ENCODE measurements at regions not wholly inside any gene's neighbourhood (a gene's known extent, or its start where the extent isn't known, plus 50 kb on each side); places are given as distances from the start of the nearest gene placed in this dataset.

DNA sequence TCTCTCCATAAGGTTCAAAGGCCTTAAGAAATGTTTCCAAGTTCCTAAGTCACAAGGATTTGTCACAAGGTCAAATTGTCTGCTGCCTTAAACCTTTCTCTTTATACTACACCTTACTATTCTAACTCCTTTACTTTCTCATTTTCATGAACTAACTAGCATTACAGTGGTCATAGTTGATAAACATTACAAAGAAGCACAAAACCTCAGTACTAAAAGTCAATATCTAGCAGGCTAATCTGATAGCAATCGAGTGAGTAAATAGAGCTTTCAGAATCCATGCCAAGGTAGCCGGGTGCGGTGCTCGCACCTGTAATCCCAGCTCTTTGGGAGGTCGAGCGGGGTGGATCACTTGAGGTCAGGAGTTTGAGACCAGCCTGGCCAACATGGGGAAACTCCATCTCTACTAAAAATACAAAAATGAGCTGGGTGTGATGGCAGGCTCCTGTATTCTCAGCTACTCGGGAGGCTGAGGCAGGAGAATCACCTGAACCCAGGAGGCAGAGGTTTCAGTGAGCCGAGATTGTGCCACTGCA is 510.0 kb downstream of the GBA3 start:
- Histone ChIP-seq H3K56ac (ENCODE audit: extremely low read depth, insufficient read depth, low read length) (no peak overlapping the region), H2BK120ac (ENCODE audit: low read depth, low read length) (no peak overlapping the region), H4K5ac (ENCODE audit: low read depth, low read length) (no peak overlapping the region), H3K4ac (ENCODE audit: low read depth, low read length) (no peak overlapping the region), H3K4me1 (ENCODE audit: control insufficient read depth, insufficient read depth, low read length) (no peaks in the 10 kb centered on the region), H3K9me3 (ENCODE audit: control insufficient read depth, insufficient read depth, low read length) (no peaks in the 10 kb centered on the region; the same call in 1 of the 2 replicates), H3K14ac (replicated peaks; ENCODE audit: low read depth, low read length) (no peak overlapping the region), H2AK5ac (ENCODE audit: low read depth, low read length) (no peak overlapping the region), H3K9me1 (ENCODE audit: insufficient read depth, low read length) (no peaks in the 10 kb centered on the region), H2AK9ac (replicated peaks; ENCODE audit: low read depth, low read length, poor library complexity) (no peak overlapping the region), H4K20me1 (ENCODE audit: insufficient read depth, low read length) (no peaks in the 10 kb centered on the region), H4K8ac (ENCODE audit: low read depth in 2 of 2, low read length in 2 of 2) (no peak overlapping the region), H2BK15ac (ENCODE audit: low read depth, low read length) (no peak overlapping the region), H3K27ac (ENCODE audit: insufficient read depth, low read length) (no peak overlapping the region), H3K36me3 (ENCODE audit: control insufficient read depth, insufficient read depth, low read length) (no peaks in the 10 kb centered on the region), H4K91ac (ENCODE audit: insufficient read depth, low read depth, low read length) (no peak overlapping the region), H2BK20ac (ENCODE audit: low read depth, low read length) (no peak overlapping the region), H3K18ac (ENCODE audit: low read depth, low read length) (no peak overlapping the region), H3K9ac (ENCODE audit: low read depth, low read length) (no peak overlapping the region), H3K23ac (ENCODE audit: low read depth, low read length) (no peak overlapping the region), H3K4me2 (ENCODE audit: low read depth, low read length) (no peak overlapping the region), H3K27me3 (ENCODE audit: control insufficient read depth, insufficient read depth, low read length) (no peaks in the 10 kb centered on the region), H2AFZ (replicated peaks; ENCODE audit: low read length, poor library complexity) (no peak overlapping the region), H3K4me3 (ENCODE audit: insufficient read depth, low read depth, low read length) (no peak overlapping the region), H3K79me1 (ENCODE audit: low read depth in 1 of 2, low read length in 2 of 2) (no peaks in the 10 kb centered on the region), H2BK5ac (ENCODE audit: low read depth, low read length, poor library complexity, severe bottlenecking) (no peak overlapping the region)
- TF ChIP-seq MAFK (IDR thresholded peaks at IDR 0.05; ENCODE audit: low read depth, low read length) = no peak
- TF ChIP-seq, protein P1, sequence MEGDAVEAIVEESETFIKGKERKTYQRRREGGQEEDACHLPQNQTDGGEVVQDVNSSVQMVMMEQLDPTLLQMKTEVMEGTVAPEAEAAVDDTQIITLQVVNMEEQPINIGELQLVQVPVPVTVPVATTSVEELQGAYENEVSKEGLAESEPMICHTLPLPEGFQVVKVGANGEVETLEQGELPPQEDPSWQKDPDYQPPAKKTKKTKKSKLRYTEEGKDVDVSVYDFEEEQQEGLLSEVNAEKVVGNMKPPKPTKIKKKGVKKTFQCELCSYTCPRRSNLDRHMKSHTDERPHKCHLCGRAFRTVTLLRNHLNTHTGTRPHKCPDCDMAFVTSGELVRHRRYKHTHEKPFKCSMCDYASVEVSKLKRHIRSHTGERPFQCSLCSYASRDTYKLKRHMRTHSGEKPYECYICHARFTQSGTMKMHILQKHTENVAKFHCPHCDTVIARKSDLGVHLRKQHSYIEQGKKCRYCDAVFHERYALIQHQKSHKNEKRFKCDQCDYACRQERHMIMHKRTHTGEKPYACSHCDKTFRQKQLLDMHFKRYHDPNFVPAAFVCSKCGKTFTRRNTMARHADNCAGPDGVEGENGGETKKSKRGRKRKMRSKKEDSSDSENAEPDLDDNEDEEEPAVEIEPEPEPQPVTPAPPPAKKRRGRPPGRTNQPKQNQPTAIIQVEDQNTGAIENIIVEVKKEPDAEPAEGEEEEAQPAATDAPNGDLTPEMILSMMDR (conservative IDR thresholded peaks at IDR 0.05; ENCODE audit: low read depth, low read length) = no peak
- no peak for TF ChIP-seq RAD21 (IDR thresholded peaks at IDR 0.05; ENCODE audit: low read length)
- no peak for TF ChIP-seq SMC3 (IDR thresholded peaks at IDR 0.05; ENCODE audit: low read depth, low read length)
- TF ChIP-seq CEBPB (IDR thresholded peaks at IDR 0.05; ENCODE audit: low read depth, low read length) = no peak
- TF ChIP-seq MAZ (IDR thresholded peaks at IDR 0.05; ENCODE audit: borderline replicate concordance, low read depth, low read length) = no peak
- TF ChIP-seq MXI1 (IDR thresholded peaks at IDR 0.05; ENCODE audit: borderline replicate concordance, low read depth, low read length) = no peak
- no peak for TF ChIP-seq RCOR1 (IDR thresholded peaks at IDR 0.05; ENCODE audit: insufficient replicate concordance, low read length)
- no peak for TF ChIP-seq NFE2L2 (IDR thresholded peaks at IDR 0.05; ENCODE audit: low read depth, low read length)
- TF ChIP-seq, protein P2, sequence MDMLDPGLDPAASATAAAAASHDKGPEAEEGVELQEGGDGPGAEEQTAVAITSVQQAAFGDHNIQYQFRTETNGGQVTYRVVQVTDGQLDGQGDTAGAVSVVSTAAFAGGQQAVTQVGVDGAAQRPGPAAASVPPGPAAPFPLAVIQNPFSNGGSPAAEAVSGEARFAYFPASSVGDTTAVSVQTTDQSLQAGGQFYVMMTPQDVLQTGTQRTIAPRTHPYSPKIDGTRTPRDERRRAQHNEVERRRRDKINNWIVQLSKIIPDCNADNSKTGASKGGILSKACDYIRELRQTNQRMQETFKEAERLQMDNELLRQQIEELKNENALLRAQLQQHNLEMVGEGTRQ (IDR thresholded peaks at IDR 0.05; ENCODE audit: low read depth, low read length) = no peak
- TF ChIP-seq, protein P3, sequence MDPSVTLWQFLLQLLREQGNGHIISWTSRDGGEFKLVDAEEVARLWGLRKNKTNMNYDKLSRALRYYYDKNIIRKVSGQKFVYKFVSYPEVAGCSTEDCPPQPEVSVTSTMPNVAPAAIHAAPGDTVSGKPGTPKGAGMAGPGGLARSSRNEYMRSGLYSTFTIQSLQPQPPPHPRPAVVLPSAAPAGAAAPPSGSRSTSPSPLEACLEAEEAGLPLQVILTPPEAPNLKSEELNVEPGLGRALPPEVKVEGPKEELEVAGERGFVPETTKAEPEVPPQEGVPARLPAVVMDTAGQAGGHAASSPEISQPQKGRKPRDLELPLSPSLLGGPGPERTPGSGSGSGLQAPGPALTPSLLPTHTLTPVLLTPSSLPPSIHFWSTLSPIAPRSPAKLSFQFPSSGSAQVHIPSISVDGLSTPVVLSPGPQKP (IDR thresholded peaks at IDR 0.05; ENCODE audit: borderline replicate concordance, low read depth, low read length) = no peak
- ATAC-seq (ENCODE audit: low read depth) = no peak
- intact Hi-C loops (cut with micrococcal nuclease) = no loop called here
- POLR2A ChIA-PET (ENCODE audit: unreplicated experiment) = no interaction called here
- no peak for DNase-seq
- dilution Hi-C loops (cut with HindIII; ENCODE audit: low sequenced_read_pairs, unreplicated experiment) = no loop called here
- BruUV-seq (replicated peaks) = no TSS peak
- in situ Hi-C loops (cut with MboI; ENCODE audit: low sequenced_read_pairs) = no loop called here
- CTCF ChIA-PET = interaction anchor here (0.6 kb wide), 1 partner anchor 208 kb away, joined by 3 read pairs; no protein-coding TSS in a partner anchor
- no CpG with 5 or more reads among the region's 8 CpGs for WGBS, 2 experiments (ENCODE audit: extremely low coverage in 2 of 2, insufficient read length in 1 of 2)
